G401 (cell line): ENCODE measurements at regions not wholly inside any gene's neighbourhood (a gene's known extent, or its start where the extent isn't known, plus 50 kb on each side); places are given as distances from the start of the nearest gene placed in this dataset.
A peak's percentile ranks its signal among the peaks of the same experiment; 100 is the strongest.

Experiments used
- DNase-seq: peaks from one replicate; pipeline ENCODE4 v3.0.0-alpha.2; 2015; ENCODE audit warnings: low spot score
- in situ Hi-C: cut with HindIII; loops from 2 replicates; pipeline ENCODE4 v1.10.0; 2016; ENCODE audit warnings: low sequenced_read_pairs, mixed read lengths

- DNase-seq, result no peak
- in situ Hi-C loops, result no loop called here
Measured at GRCh38 chr11:106202935-106203620, 125.6 kb downstream of the AASDHPPT start.

DNA sequence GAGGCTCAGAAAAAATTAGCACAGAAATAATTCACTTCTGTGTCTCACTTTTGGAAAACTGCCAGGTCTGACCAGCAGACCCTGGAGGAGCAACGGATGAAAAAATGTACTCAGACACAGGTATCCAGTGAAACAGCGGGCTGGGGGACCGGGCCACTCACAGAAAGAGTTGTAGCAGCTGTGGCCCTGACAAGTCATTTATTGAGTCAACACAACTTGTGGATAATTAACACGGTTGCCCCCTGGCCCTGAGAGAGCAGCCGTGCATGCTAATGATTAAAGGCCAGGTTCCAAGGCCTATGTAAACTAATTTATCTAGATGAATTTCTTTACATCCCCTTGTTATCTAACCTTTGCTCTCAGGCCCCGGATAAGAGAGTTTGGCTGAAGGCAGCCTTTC, 131.3 kb downstream of the AASDHPPT start:
- in situ Hi-C loops, result no loop called here
- no peak for DNase-seq

GRCh38 chr11:106212081-106212480, 134.6 kb downstream of the AASDHPPT start:
- no peak for DNase-seq

GRCh38 chr11:106216281-106216680, 138.8 kb downstream of the AASDHPPT start:
- no peak for DNase-seq
- in situ Hi-C loops, result no loop called here

More at GRCh38 chr11:106212081-106212480, 134.6 kb downstream of the AASDHPPT start:
- in situ Hi-C loops, result no loop called here

GRCh38 chr11:106217456-106217855, 140.0 kb downstream of the AASDHPPT start:
- in situ Hi-C loops, result no loop called here
- no peak for DNase-seq

- in situ Hi-C loops, result no loop called here
- DNase-seq, result no peak
Measured at GRCh38 chr11:106218106-106218505, 140.6 kb downstream of the AASDHPPT start.

DNA sequence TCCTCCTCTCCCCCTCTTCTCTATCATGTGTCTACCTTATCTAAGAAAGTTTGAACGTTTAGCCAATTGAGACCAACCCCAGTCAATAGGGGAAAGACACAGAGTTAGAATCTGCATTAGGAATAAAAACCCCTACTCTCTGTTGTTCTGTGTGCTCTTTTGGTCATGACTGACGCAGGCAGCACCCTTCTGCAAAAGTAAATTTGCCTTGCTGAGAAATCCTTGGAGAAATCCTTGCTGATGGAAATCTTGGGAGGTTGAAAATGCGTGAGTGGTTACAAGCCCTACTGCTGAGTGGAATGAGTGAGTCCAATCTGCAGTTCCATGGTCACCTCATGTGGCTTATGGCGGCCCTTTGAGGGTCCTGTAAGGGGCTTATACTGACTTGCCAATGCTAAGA, 145.2 kb downstream of the AASDHPPT start:
- no peak for DNase-seq
- in situ Hi-C loops, result no loop called here

GRCh38 chr11:106224172-106224571, 146.7 kb downstream of the AASDHPPT start:
- in situ Hi-C loops, result no loop called here
- no peak for DNase-seq

- in situ Hi-C loops, result no loop called here
- no peak for DNase-seq
Measured at GRCh38 chr11:106228996-106229395, 151.5 kb downstream of the AASDHPPT start.

DNA sequence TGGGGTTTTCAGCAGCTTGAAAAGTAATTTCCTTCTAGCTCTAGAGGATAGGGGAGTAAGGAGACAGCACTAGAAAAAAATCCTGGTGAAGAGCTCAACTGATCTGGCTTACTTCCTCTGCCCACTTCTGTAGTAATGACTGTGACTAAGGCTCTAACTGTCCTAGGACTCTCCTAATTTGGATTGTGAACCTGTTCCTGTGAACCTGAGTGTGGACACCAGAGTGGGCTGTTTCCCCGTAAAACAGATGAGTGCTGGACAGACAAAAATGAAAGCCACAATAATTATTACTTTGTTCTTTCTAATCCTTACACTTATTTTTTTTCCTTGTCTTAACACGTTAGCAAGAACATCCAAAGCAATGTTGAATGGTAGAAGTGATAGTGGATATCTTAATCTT, 154.1 kb downstream of the AASDHPPT start:
- peak; percentile 10 for DNase-seq
- in situ Hi-C loops, result no loop called here

DNA sequence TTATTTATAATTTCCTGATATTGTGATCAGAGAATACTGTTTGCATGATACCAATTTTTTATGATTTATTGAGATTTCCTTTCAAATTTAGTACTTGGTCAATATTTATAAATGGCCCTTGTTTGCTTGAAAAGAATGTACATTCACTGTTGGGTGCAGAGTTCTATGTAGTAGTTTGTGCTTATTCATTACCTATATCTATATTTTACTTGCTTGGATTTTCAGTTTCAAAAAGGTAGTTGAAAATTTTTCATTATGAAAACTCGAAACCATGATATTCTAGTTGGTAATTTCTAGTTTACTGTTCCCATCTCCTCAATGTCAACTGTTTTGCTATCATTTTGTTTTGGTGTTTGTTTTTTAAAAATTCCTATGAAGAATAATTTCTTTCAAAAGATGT, 155.7 kb downstream of the AASDHPPT start:
- in situ Hi-C loops, result no loop called here
- DNase-seq, result no peak

DNA sequence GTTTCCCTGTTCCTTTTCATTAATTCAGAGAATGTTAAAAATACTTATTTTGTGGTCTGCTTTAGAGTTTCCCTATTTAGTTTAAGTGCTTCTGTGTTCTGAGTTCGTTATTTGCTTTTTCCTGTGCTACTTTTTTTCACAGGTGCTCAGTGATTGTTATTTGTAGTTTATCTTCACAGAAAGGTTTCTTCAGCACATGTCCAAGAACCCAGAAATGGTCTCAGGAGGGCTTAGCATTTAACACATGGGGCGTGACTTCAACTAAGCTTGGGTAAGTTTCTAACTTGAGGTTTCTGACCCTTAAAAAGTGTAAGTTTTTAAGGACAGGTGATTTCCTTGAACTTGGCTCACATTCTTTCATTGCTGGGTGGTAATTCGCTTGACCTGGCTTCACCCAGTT, 157.3 kb downstream of the AASDHPPT start:
- in situ Hi-C loops, result no loop called here
- no peak for DNase-seq

GRCh38 chr11:106236295-106236694, 158.8 kb downstream of the AASDHPPT start:
- in situ Hi-C loops, result no loop called here
- DNase-seq, result no peak

GRCh38 chr11:106238704-106239360, 161.4 kb downstream of the AASDHPPT start:
- in situ Hi-C loops, result no loop called here
- no peak for DNase-seq

- DNase-seq, result no peak
- in situ Hi-C loops, result no loop called here
Measured at GRCh38 chr11:106241601-106242257, 164.3 kb downstream of the AASDHPPT start.

GRCh38 chr11:106242718-106243415, 165.4 kb downstream of the AASDHPPT start:
- in situ Hi-C loops, result no loop called here
- DNase-seq, result no peak

DNA sequence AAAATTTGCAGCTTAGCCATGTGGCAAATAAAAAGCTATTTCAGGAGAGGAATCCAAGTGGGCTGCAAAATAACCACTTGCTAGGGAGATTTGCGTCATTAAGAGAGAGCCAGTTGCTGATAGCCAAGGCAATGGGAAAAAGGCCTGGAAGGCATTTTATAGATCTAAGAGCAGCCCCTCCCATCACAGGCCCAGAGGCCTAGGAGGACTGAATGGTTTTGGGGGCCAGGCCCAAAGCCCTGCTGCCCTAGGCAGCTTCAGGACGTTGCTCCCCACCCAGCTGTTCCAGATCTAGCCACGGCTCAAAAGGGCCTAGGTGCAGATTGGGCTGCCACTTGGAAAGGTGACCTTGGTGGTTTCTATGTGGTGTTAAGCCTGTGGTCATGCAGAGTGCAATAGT, 169.0 kb downstream of the AASDHPPT start:
- no peak for DNase-seq
- in situ Hi-C loops, result no loop called here

- DNase-seq, result no peak
- in situ Hi-C loops, result no loop called here
Measured at GRCh38 chr11:106249617-106250239, 172.3 kb downstream of the AASDHPPT start.

GRCh38 chr11:106262852-106263251, 185.4 kb downstream of the AASDHPPT start:
- no peak for DNase-seq
- in situ Hi-C loops, result no loop called here

- in situ Hi-C loops, result no loop called here
- DNase-seq, result no peak
Measured at GRCh38 chr11:106263527-106263926, 186.1 kb downstream of the AASDHPPT start.
